HepG2 (cell line): ENCODE measurements at regions not wholly inside any gene's neighbourhood (a gene's known extent, or its start where the extent isn't known, plus 50 kb on each side); places are given as distances from the start of the nearest gene placed in this dataset.
A peak's percentile ranks its signal among the peaks of the same experiment; 100 is the strongest.

Experiments
- ATAD3A ChIP-seq: sonication (generic); formaldehyde crosslinking; IDR thresholded peaks from 2 replicates; pipeline ENCODE4 v1.4.0; 2020; ENCODE audit warnings: missing genetic modification reagents
- DNMT1 ChIP-seq: sonication (generic); formaldehyde crosslinking; IDR thresholded peaks from 2 replicates; pipeline ENCODE4 v1.5.1; 2020; ENCODE audit warnings: mild to moderate bottlenecking, missing genetic modification reagents
- EP300 ChIP-seq, 3 experiments: sonication (generic) in 1 of 3; formaldehyde crosslinking in 1 of 3; IDR thresholded peaks; 2 replicates each; pipeline versions ENCODE4 v1.5.1 to v1.6.1; 2011 to 2020; ENCODE audit warnings: low read depth in 2 of 3, low read length in 2 of 3, borderline replicate concordance in 1 of 3, improper control_type of control experiment in 1 of 3, mild to moderate bottlenecking in 1 of 3, missing genetic modification reagents in 1 of 3, moderate library complexity in 1 of 3
- ETV5 ChIP-seq: IDR thresholded peaks from 2 replicates; pipeline ENCODE4 v1.6.1; 2018; ENCODE audit warnings: missing biosample characterization, missing genetic modification reagents, inconsistent platforms, borderline replicate concordance
- FOXA3 ChIP-seq: IDR thresholded peaks from 2 replicates; pipeline ENCODE4 v1.6.1; 2016; ENCODE audit warnings: missing genetic modification reagents, missing compliant biosample characterization
- GLI4 ChIP-seq: sonication (generic); formaldehyde crosslinking; IDR thresholded peaks from 2 replicates; pipeline ENCODE4 v1.5.1; 2020; ENCODE audit warnings: missing genetic modification reagents, mild to moderate bottlenecking, moderate library complexity, borderline replicate concordance
- GTF3A ChIP-seq: sonication (generic); formaldehyde crosslinking; conservative IDR thresholded peaks from 2 replicates; pipeline ENCODE4 v1.4.0; 2020; ENCODE audit warnings: mild to moderate bottlenecking, missing genetic modification reagents
- HDAC1 ChIP-seq: sonication (generic); formaldehyde crosslinking; IDR thresholded peaks from 2 replicates; pipeline ENCODE4 v1.5.1; 2020; ENCODE audit warnings: mild to moderate bottlenecking, missing genetic modification reagents
- KDM5A ChIP-seq: fragments of 200-600 bp; sonication (generic); IDR thresholded peaks from 2 replicates; pipeline ENCODE4 v1.7.0; 2018; ENCODE audit warnings: antibody characterized with exemption, mild to moderate bottlenecking, low read length, borderline replicate concordance
- RBAK ChIP-seq: sonication (generic); formaldehyde crosslinking; IDR thresholded peaks from 2 replicates; pipeline ENCODE4 v1.5.1; 2020; ENCODE audit warnings: mild to moderate bottlenecking, missing genetic modification reagents
- SNAPC2 ChIP-seq: sonication (generic); formaldehyde crosslinking; IDR thresholded peaks from 2 replicates; pipeline ENCODE4 v1.8.1; 2022; ENCODE audit warnings: mild to moderate bottlenecking, missing genetic modification reagents
- TMF1 ChIP-seq: sonication (generic); formaldehyde crosslinking; IDR thresholded peaks from 2 replicates; pipeline ENCODE4 v1.8.1; 2022; ENCODE audit warnings: low read depth, missing genetic modification reagents
- TRAFD1 ChIP-seq: sonication (generic); formaldehyde crosslinking; IDR thresholded peaks from 2 replicates; pipeline ENCODE4 v1.5.1; 2020; ENCODE audit warnings: missing genetic modification reagents, mild to moderate bottlenecking, borderline replicate concordance
- ZFP82 ChIP-seq: sonication (generic); formaldehyde crosslinking; IDR thresholded peaks from 2 replicates; pipeline ENCODE4 v1.5.1; 2020; ENCODE audit warnings: mild to moderate bottlenecking, missing genetic modification reagents, borderline replicate concordance
- ZFY ChIP-seq: sonication (generic); formaldehyde crosslinking; IDR thresholded peaks from 2 replicates; pipeline ENCODE4 v1.4.0; 2020; ENCODE audit warnings: missing genetic modification reagents
- ZNF414 ChIP-seq: sonication (generic); formaldehyde crosslinking; IDR thresholded peaks from 2 replicates; pipeline ENCODE4 v1.5.0; 2020; ENCODE audit warnings: missing genetic modification reagents
- ZNF460 ChIP-seq: sonication (generic); formaldehyde crosslinking; IDR thresholded peaks from 2 replicates; pipeline ENCODE4 v1.5.1; 2020; ENCODE audit warnings: missing genetic modification reagents, mild to moderate bottlenecking, borderline replicate concordance
- ZNF607 ChIP-seq: sonication (generic); formaldehyde crosslinking; IDR thresholded peaks from 2 replicates; pipeline ENCODE4 v1.5.1; 2020; ENCODE audit warnings: missing genetic modification reagents, mild to moderate bottlenecking, borderline replicate concordance
- ZNF781 ChIP-seq: sonication (generic); formaldehyde crosslinking; IDR thresholded peaks from 2 replicates; pipeline ENCODE4 v1.5.1; 2020; ENCODE audit warnings: borderline replicate concordance, mild to moderate bottlenecking, missing genetic modification reagents; ENCODE audit errors: not compliant biosample characterization
- TF ChIP-seq, protein P1 (sequence below): sonication (generic); formaldehyde crosslinking; IDR thresholded peaks from 2 replicates; pipeline ENCODE4 v1.4.0; 2020; ENCODE audit warnings: mild to moderate bottlenecking, missing genetic modification reagents
- TF ChIP-seq, protein P2 (sequence below): sonication (generic); formaldehyde crosslinking; IDR thresholded peaks from 2 replicates; pipeline ENCODE4 v1.5.0; 2020; ENCODE audit warnings: missing genetic modification reagents
- TF ChIP-seq, protein P3 (sequence below): sonication (generic); formaldehyde crosslinking; IDR thresholded peaks from 2 replicates; pipeline ENCODE4 v1.4.0; 2020; ENCODE audit warnings: mild to moderate bottlenecking, missing genetic modification reagents

DNA sequence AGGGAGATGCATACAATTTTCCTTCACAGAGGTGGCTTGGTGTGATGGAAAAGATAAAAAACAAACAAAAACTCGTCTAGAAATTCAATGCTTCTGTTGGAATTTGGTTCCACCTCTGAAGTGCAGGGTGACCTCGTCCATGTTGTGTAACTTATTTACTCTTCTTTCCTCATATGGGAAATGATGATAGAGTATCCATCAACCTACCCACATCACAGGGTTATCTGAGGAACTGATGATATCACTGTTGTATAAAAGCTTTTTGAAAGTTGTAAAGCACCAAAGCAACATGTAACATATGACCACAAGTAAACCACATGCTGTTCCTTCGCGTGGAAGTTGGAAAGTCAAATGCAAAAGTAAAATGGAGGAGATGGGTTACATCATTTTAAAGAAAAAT is 212.0 kb upstream of the SGK1 start (continued):
- no peak for TF ChIP-seq DNMT1 (CRISPR knock-in tag)
- TF ChIP-seq GLI4 (CRISPR knock-in tag): no peak
- no peak for TF ChIP-seq GTF3A (CRISPR knock-in tag)
- no peak for TF ChIP-seq ZFP82 (CRISPR knock-in tag)
- TF ChIP-seq HDAC1: no peak
- TF ChIP-seq, protein P1, sequence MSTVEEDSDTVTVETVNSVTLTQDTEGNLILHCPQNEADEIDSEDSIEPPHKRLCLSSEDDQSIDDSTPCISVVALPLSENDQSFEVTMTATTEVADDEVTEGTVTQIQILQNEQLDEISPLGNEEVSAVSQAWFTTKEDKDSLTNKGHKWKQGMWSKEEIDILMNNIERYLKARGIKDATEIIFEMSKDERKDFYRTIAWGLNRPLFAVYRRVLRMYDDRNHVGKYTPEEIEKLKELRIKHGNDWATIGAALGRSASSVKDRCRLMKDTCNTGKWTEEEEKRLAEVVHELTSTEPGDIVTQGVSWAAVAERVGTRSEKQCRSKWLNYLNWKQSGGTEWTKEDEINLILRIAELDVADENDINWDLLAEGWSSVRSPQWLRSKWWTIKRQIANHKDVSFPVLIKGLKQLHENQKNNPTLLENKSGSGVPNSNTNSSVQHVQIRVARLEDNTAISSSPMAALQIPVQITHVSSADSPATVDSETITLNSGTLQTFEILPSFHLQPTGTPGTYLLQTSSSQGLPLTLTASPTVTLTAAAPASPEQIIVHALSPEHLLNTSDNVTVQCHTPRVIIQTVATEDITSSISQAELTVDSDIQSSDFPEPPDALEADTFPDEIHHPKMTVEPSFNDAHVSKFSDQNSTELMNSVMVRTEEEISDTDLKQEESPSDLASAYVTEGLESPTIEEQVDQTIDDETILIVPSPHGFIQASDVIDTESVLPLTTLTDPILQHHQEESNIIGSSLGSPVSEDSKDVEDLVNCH (CRISPR knock-in tag): no peak
- TF ChIP-seq ATAD3A (CRISPR knock-in tag): no peak
- peak; percentile 81 to 95 for TF ChIP-seq EP300 (IDR thresholded peaks at IDR 0.05; ENCODE audit: low read depth in 2 of 2, low read length in 2 of 2)
- peak; percentile 83 for TF ChIP-seq EP300 (CRISPR knock-in tag; IDR thresholded peaks at IDR 0.05; ENCODE audit: borderline replicate concordance)
- TF ChIP-seq, protein P2, sequence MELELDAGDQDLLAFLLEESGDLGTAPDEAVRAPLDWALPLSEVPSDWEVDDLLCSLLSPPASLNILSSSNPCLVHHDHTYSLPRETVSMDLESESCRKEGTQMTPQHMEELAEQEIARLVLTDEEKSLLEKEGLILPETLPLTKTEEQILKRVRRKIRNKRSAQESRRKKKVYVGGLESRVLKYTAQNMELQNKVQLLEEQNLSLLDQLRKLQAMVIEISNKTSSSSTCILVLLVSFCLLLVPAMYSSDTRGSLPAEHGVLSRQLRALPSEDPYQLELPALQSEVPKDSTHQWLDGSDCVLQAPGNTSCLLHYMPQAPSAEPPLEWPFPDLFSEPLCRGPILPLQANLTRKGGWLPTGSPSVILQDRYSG (CRISPR knock-in tag): no peak
- TF ChIP-seq ZFY (CRISPR knock-in tag): 0 out of 2 replicates have a peak, but pooled peaks have one; percentile 24
- no peak for TF ChIP-seq ZNF460 (CRISPR knock-in tag)
- no peak for TF ChIP-seq ZNF414 (CRISPR knock-in tag)
- TF ChIP-seq TRAFD1 (CRISPR knock-in tag): no peak
- no peak for TF ChIP-seq TMF1 (CRISPR knock-in tag)
- TF ChIP-seq, protein P3, sequence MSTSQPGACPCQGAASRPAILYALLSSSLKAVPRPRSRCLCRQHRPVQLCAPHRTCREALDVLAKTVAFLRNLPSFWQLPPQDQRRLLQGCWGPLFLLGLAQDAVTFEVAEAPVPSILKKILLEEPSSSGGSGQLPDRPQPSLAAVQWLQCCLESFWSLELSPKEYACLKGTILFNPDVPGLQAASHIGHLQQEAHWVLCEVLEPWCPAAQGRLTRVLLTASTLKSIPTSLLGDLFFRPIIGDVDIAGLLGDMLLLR (CRISPR knock-in tag): no peak
- TF ChIP-seq RBAK: no peak
- TF ChIP-seq ETV5 (CRISPR knock-in tag): peak; percentile 52; the same call in 1 of the 2 replicates
- no peak for TF ChIP-seq KDM5A
- TF ChIP-seq ZNF781 (CRISPR knock-in tag): no peak
- TF ChIP-seq ZNF607 (CRISPR knock-in tag): peak; percentile 61; the same call in 1 of the 2 replicates
- no peak for TF ChIP-seq SNAPC2 (CRISPR knock-in tag)
- TF ChIP-seq FOXA3 (CRISPR knock-in tag): peak; percentile 99
